8988T (cell line): ENCODE measurements at regions not wholly inside any gene's neighbourhood (a gene's known extent, or its start where the extent isn't known, plus 50 kb on each side); places are given as distances from the start of the nearest gene placed in this dataset.

ENCODE experiments used
- DNase-seq: peaks from one replicate; pipeline ENCODE4 v3.0.0; 2011

- no peak for DNase-seq
Observed at GRCh38 chr15:70440416-70441138, 322.8 kb downstream of the UACA start.

GRCh38 chr15:70439880-70440279 is 323.5 kb downstream of the UACA start:
- no peak for DNase-seq

GRCh38 chr15:70439304-70439877 is 324.0 kb downstream of the UACA start:
- DNase-seq, result no peak

GRCh38 chr15:70438776-70439175 is 324.6 kb downstream of the UACA start:
- no peak for DNase-seq

- DNase-seq, result no peak
Observed at GRCh38 chr15:70437882-70438451, 325.4 kb downstream of the UACA start.

GRCh38 chr15:70437089-70437488 is 326.3 kb downstream of the UACA start:
- no peak for DNase-seq

GRCh38 chr15:70436428-70436827 is 326.9 kb downstream of the UACA start:
- DNase-seq, result no peak

- no peak for DNase-seq
Observed at GRCh38 chr15:70435872-70436271, 327.5 kb downstream of the UACA start.

GRCh38 chr15:70435369-70435768 is 328.0 kb downstream of the UACA start:
- no peak for DNase-seq

GRCh38 chr15:70433586-70434324 is 329.6 kb downstream of the UACA start:
- no peak for DNase-seq

GRCh38 chr15:70432924-70433495 is 330.3 kb downstream of the UACA start:
- DNase-seq, result no peak

GRCh38 chr15:70431854-70432253 is 331.5 kb downstream of the UACA start:
- DNase-seq, result no peak

- DNase-seq, result no peak
Observed at GRCh38 chr15:70430069-70430468, 332.4 kb upstream of the TLE3 start.

- no peak for DNase-seq
Observed at GRCh38 chr15:70429056-70429722, 331.5 kb upstream of the TLE3 start.

- no peak for DNase-seq
Observed at GRCh38 chr15:70428211-70428822, 330.6 kb upstream of the TLE3 start.

GRCh38 chr15:70427167-70428120 is 329.7 kb upstream of the TLE3 start:
- no peak for DNase-seq

GRCh38 chr15:70426096-70426821 is 328.5 kb upstream of the TLE3 start:
- no peak for DNase-seq

- no peak for DNase-seq
Observed at GRCh38 chr15:70424937-70425411, 327.3 kb upstream of the TLE3 start.

- no peak for DNase-seq
Observed at GRCh38 chr15:70423267-70423666, 325.6 kb upstream of the TLE3 start.

GRCh38 chr15:70422342-70422741 is 324.6 kb upstream of the TLE3 start:
- no peak for DNase-seq
